ENCODE measurements at regions not wholly inside any gene's neighbourhood (a gene's known extent, or its start where the extent isn't known, plus 50 kb on each side); places are given as distances from the start of the nearest gene placed in this dataset.

DNA sequence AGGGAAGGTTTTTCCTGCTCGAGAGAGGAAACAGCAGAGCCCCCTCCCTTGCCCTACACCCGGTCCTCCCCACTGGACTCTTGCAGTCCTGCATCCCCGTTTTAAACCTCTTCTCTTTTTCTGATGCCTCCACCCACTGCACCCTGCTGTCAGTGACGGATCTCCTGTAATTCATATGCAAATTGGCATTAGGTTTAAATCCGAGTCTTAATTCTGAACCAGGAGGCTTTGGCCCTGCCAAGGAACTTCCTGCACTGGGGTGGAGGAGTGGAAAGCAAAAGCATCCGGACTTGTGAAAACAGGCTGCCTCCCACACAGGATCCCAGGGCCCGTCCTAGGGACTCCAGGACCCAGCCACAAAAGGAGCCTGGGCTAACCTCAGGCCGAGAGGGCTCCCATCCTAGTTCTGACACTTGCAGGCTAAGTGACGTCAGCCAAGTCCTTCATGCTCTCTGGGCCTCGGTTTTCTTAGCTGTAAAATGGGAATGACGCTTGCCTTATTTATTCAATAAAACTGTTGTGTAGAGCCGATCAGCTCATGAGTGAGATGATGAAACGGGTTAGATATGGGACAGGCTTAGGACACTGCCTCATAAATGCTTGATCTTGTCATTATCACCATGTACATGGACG is 613.3 kb downstream of the AJAP1 start:
- no peak for DNase-seq

DNA sequence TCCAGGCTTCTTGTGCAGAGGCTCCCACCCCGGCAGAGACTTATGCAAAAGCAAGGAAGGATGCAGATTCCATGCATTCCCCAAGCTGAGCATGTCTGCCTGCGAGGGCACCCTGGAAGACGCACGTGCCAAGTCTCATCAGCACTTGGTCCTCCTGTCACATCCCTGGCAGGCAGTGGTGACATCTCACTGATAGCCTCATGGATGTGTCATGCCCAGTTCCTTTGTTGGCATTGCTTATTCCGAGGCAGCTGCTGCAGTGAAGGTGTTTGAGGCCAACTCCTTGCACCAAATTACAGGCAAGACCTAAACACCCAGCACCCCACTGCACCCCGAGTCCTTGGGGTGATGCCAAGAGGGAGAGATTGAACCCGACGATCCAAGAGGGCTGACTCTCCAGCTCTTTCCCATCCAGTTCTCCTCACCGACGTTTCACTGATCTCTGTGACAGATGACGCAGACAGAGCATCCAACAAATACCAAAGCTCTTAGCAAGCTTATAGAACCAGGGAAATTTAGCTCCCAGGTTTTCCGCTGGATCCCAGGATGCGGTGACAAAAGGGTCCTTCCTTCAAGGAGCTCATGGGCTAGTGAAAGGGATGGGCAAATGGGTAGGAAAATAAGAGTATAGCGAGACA is 611.1 kb downstream of the AJAP1 start:
- DNase-seq = no peak

DNA sequence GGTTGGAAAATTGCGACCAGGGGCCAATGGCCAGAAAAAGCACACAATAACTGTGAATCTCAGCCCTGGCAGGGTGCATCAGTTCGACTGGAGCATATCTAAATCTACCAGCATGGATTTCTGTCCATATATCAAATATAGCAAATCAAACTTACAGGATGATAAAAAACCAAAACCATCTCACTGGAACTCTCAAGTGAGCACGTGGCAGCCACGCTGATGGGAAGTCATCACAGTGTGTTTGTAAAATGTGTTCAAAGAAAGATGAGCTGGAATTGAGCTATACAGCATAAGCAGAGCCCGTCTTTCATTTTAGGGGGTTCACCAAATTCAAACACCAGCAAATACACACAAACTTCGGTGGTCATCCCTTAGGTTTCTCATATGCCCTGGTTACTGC is 610.1 kb downstream of the AJAP1 start:
- no peak for DNase-seq

DNA sequence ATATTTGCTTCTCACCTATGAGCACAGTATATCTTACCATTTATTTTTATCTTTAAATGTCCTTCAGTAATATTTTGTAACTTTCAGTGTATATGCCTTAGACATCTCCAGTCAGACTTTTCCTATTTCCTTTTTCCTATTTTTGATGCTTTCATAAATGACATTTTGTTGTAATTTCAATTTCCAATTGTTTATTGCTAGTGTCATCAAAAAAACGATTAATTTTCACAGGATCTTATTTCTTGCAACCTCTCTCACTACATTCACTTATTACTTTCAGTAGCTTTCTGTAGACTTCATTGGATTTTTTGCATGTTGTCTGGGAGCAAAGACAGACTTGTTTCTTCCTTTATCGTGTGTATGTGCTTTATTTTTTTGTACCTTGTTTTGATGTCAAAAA is 602.4 kb downstream of the AJAP1 start:
- no peak for DNase-seq

DNA sequence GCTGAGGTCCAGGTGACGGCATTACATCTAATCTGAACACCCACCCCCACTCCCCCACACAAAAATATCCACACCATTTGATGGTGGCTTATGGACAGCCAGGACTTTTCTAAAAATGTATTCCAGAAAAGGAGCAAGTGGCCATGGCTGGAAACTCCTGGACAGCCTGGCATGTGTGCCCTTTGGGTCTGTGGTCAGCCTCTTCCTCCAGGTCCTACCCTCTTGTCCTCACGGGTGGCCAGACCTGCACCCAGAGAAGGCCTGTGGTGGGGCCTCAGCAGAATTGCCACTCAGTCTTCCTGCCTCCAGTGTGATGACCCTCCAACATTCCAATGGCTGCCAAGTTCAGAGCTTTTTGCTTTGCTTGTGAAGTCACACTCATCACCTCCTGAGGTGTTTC is 600.6 kb downstream of the AJAP1 start:
- no peak for DNase-seq

DNA sequence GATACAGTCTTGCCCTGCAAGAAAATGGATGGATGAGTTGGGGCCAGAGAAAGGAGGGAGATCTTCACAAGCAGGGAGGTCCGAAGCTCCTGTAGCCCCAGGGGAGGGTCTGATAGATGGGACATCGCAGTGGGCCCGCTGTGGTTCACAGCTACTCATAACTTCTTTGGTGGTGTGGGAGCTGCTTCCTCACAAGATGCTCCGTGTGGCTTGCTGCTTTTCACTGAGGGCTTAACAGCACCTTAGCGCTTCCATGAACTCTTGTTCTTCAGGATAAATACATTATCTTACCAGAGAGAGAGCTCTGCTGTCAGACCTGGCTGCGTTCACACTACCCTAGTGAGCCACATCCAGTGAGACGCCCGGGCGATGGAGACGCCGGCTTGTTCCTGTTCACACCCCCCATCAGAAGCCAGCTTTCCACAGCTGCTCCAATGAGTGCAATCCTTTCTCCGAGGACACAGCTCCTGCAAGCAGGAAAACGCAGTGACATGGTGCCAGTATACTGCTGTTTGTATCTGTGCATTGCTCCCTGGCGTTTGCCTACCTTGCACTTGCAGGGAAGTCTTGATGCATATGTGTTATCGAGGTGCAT is 599.8 kb downstream of the AJAP1 start:
- DNase-seq = no peak

DNA sequence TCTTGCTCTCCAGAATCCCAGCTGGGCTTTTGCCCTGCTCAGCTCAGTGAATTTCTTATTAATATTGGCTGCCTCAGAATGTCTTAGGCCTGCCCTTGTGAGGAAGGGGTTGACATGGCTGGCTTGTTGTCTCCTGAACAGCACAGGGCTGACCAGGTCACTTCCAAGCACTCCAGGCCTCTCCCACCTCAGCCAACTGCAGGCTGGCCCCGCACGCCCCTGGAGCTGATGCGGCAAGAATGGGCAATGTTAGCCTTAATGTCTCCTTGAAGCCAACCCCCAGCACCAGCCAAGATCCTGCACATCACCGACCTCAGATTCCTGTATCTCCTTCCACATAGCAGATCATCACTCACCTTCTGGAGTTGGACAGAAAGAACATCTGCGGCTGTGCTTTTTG is 598.6 kb downstream of the AJAP1 start:
- DNase-seq = no peak

DNA sequence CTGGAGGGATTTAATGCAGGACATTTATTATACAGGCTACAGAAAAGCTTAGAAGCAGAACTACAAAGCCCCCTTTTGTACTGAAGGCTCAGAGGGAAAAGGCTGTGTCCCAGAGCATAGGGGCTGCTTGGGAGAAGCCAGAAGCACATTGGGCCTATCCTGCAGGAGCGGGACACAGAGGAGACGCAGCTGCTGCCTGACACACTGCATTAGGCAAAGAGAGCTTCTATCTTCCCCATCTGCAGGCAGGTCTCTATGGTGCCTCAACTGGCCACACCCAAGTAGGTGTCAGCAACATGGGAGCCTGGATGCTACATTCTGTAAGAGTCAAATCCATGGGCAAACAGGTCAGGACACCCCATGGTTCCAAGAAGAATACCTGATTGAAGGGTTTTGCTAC is 595.9 kb downstream of the AJAP1 start:
- no peak for DNase-seq

DNA sequence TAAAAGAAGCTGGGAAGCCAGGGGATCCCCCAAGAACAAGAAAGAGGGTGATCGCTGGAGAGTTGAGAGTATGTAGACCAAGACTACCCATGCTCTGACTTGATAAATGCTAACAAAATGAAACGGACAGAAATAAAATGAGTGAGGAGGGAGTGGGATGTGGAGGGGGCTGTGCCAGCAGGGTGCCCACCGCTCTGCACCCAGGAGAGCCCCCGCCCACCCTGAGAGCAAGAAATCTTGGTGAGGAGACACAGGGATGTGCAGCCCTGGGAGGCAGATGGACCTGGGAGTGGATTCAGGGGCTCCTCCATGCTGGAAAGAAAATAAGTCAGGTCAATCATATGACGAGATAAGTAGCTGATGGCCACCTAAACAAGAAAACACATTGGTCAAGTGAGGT is 590.9 kb downstream of the AJAP1 start:
- DNase-seq = no peak

DNA sequence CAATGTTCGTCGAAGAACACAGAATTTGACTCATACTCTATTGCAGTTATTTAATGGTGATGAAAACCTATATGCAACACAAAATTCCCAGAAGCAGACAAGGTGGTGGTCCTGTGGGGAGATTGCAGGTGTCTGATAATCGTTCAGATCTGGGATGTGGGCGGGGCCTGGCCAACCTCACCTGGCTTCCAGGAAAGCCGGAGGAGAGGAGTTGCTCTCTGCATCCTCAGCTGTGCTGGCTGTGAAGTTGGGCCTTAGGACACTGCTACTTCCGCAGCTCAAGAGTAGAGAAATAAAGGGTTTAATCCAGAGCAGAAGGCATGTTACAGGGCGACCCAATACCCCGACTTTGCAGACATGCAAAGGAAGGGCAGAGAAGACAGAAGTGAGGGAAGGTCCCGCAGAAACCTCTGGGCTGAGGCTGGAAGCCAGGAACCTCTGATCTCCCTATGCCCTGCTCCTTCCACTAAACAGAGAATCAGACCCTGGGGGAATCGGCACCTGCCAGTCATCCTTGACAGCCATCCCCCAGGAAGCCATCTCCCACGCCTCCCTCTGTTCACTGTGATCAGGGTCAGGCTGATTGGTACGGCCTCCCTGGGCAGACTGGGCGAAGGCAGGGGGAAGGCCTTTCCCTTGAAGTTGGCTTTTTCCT is 590.3 kb downstream of the AJAP1 start:
- DNase-seq = no peak

DNA sequence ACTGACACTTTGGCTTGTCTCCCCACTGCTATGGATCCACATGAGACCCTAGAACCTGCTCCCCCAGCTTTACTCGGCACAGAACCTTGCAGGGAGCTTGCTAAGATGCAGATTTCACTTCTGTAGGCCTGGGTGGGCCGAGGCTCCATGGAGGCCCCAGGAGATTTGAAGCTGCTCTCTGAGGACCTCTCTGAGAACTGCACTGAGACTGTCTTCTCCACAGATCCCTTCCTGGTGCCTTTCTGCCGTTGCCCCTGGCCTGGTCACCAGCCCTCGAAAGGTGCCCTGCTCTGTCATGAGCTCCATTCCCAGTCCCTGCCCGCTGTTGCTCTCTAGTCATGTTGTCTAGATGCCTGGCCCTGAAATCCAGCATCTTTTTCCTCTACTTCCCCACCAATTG is 588.4 kb downstream of the AJAP1 start:
- no peak for DNase-seq

DNA sequence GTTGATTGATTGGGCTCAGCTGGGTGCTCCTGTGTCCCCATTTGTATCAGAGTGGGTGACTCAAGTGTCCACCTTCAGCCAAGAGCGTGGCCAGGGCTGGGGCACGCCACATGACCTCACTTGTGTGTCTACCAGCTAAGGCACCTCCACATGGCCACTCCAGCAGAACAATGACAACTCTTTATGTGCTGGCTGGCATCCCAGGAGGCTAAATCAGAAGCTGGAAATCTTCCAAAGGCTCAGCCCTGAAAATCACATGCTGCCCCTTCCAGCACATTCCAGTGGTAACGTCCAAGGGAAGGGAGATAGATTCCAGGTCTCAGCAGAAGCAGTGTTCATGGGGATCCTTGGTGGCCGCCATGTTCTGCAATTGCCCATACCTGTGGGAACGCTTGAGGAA is 585.5 kb downstream of the AJAP1 start:
- no peak for DNase-seq

DNA sequence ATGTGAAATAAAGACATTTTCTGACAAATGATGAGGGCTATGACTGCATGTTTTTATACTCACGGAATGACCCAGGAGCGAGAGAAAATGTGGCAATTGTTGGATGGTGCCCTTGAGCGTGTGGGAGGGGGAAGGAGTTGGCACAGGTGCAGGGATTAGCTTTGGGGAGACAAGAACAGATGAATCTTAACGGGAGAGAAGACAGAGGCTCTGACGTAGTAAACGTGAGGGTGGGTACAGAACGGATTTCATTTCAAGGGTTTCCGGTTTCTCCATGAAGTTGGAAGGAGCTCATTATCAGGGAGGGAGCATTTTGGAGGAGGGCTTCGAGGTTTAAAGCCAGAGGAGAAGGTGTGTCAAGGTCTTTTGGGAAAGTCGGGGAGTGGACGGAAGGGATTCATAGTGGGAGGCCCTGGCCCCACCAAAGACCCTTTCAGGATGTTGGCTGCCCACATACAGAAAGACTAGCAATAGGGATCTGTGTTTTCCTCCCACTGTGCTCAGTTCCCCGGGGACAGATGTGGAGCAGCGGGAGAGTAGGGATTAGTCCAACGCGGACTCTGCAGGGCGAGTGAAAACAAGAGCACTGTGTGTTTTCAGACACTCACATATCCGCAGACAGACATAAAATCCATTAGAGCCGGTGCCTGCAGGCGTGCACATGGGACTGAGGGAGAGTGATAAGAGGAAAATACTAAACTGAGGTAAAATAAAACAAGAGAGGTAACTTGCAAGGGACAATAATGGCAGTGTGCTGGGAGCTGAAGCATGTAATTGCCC is 584.1 kb downstream of the AJAP1 start:
- no peak for DNase-seq

DNA sequence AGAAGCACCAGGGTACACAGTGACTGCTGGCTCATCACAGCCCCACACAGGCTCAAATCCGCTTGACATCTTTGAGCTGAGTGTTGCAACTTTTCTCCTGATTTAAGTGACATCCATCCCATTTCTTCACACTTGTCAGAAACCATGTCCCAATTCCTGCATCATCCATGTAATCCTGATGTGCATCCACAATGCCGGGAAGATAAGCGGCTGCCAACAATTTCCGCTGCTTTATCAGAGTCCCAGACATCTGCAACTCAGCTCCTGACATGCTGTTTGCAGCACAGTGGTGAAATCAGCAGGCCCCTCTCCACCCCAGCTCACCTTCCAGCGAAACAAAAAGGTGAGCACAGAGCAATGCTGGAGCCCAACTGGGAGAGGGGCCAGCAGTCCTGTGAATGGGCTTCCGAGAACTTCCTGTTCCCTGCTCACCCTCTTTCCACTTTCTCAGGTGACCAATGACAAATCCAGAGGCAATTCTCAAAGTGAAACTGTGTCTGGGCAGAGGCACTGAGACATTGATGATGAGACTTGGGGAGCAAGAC is 581.0 kb downstream of the AJAP1 start:
- no peak for DNase-seq

DNA sequence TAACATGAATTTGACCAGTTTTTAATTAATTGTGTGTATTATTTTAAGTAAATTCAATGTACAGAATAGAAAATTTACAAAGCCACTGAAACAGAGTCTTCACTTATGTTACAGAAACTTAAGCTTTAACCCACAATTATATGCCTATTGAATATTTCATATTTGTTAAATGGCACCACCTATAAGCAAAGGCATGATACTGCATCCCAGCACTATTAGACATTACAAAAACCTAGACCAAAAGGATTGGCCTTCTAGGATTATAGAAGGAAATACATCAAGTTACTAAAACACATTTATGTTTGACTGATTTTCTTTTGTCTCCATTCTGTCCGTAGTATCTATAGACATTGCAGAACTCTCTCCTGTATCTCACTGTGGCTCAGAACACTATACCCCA is 578.1 kb downstream of the AJAP1 start:
- DNase-seq = no peak

DNA sequence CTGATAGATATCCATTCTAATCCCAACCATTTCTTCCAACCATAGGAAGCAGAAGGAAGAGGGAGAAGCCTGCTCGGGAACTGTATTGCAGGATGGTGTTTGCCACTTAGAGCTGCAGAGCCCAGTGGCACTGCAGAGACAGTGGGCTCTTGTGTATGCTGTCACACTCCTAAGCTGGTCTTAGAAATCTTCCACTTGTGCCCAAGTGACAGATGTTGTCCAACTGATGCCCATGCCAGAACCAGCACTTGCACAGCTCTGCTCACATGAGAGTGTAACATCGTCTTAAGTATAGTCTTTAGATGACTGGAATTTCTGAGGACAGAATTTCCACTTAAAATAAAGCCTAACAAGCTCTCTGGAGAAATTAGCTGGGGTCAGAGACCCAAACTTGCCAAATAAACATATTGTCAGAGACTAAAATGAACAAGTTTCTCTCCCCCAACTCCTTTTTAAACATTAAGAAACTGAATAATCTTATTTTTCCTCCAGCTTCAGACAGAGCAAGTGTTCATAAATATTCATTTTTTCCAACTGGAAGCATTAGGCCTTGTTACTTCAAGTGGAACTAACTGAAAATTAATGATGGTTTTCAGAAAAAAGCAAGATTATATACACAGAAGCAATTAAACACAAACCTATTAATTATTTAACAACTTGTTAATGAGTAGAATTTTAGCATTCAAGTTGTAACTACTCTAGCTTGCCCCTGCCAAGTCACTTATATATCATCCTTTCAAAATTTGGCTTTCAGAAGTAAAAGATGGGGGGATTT is 577.3 kb downstream of the AJAP1 start:
- no peak for DNase-seq

DNA sequence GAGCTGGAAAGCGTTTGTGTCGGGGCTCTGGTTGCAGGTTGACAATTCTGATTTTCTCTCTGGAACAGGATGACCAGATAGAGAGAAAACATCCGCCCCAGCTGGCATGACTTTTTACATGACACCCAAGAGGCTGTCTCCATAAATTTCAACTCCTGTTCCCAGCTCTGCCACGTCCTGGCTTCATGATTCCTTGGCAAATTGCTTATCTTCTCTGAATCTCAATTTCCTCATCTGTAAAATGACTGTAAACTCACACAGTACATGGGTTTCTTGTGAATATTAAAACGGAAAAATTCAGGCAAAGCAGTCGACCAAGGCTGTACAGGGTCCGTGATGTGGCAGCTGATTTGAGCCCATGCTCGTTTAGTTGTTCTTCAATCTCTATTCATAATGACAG is 572.7 kb downstream of the AJAP1 start:
- no peak for DNase-seq

DNA sequence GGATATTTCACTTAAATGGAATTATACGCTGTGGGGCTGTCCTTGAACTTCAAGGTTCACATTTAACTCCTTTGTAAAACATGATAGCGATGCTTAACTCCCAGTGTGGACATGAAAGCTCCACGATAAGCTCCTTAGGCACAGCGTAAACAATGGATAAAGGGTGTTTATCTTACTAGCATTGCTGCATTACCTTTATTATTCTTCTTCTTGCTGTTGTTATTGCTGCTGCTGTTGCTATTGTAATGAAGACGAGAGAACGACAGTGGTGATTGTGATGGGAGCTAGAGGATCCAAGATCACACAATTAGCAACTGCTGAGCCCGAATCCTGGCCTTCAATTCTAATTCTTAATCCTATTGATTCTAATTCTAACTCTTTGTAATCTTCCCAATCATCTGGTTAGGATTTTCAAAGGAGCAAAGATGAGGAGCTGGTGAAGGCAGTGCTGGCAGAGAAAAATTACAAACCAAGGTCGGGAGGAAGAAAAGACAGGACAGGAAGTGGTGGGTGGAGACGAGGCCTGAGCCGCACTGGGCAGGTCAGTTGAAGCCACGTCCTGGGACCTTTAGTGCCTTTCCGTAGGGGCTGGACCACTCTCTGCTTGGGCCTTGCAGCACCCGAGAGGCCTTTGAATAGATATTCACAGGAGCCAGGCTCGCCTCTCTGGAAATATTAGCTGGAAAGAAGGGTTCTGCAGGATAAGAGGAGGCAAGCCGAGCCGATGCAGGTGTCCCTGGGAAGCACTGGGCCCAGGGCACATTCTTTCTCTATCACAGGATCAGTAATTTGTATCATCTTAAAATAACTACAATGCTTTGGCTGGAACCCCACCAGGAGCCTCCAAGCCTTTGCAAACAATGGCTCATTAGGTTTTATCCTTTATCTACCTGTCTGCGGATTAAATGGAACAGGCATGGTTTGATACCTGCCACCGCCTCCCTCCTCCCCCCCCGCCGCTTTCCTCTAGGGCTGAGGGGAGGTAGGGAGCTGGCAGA is 571.6 kb downstream of the AJAP1 start:
- no peak for DNase-seq

DNA sequence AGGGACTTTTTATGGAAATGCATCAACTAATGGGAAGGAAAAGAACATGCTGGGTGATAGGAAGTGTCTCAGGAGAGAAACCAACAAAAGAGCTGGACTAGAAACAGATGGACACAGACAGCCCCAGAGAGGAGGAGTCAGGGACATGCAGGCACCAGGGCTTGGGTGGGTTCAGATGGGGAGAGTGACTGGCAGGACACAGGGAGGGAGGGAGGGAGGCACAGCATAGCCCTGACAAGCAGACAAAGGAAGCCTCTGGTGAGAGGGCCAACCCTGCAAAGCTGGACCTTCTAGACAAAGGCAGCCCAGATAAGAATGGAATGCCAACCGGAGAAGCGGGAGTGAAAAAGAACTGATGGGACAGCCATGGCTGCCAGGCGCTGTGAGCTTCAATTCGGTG is 568.8 kb downstream of the AJAP1 start:
- DNase-seq = no peak

DNA sequence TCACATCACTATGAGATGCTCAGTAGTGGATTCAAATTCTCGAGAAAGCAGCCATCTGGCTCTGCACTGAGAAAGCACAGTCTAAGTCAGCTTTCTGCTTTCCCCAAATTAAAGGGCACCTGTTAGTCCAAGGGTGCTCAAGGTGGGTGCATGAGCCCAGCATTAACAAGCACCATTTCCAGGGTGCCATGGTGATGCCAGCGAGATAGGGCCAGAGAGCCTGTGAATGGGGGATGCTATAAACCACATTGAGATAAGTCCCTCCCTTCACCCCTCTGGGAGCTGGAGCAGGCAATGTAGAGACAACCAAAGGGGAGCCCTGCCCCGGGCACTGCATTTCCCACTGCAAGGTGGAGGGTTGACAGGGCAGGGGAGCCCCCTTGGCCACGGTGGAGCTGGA is 568.2 kb downstream of the AJAP1 start:
- no peak for DNase-seq

DNA sequence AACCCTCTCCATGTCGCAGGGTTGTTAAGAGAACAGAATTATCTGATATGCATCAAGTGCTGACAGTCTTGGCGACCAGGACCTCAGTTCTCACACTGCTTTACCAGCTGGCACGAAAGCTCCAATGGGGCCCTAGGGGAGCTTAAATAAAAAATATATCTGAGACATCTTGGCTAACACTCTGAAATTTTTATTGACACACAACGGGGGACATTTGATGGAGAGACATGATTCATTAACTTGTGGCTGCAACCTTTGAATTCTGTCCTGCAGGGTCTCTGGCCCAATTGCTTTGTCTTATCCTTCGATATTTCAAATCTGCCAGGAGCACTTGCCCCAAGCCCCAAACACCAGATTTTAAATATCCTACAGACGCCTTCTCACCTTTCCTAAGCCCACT is 567.0 kb downstream of the AJAP1 start:
- no peak for DNase-seq

Measured in right kidney (tissue), 1 donor.